ENCODE measurements at regions not wholly inside any gene's neighbourhood (a gene's known extent, or its start where the extent isn't known, plus 50 kb on each side); places are given as distances from the start of the nearest gene placed in this dataset.
"Not testable (repeated sequence)": the region's sequence is repeated elsewhere in the genome, so short reads cannot be mapped to it uniquely, and the experiment has no call there.

GRCh38 chr10:4283846-4284610 lies 499.0 kb upstream of the KLF6 start:
- no peak for DNase-seq (ENCODE audit: extremely low read depth, low read depth)

- no peak for DNase-seq (ENCODE audit: extremely low read depth, low read depth)
These were observed 497.5 kb upstream of the KLF6 start for GRCh38 chr10:4282496-4282895.

- DNase-seq (ENCODE audit: extremely low read depth, low read depth) = no peak
These were observed 496.3 kb upstream of the KLF6 start for GRCh38 chr10:4281190-4281825.

GRCh38 chr10:4280461-4281189 lies 495.6 kb upstream of the KLF6 start:
- no peak for DNase-seq (ENCODE audit: extremely low read depth, low read depth)

- DNase-seq (ENCODE audit: extremely low read depth, low read depth) = no peak
These were observed 494.6 kb upstream of the KLF6 start for GRCh38 chr10:4279655-4280054.

GRCh38 chr10:4278186-4278585 lies 493.2 kb upstream of the KLF6 start:
- DNase-seq (ENCODE audit: extremely low read depth, low read depth) = no peak

- DNase-seq (ENCODE audit: extremely low read depth, low read depth) = no peak
These were observed 491.1 kb upstream of the KLF6 start for GRCh38 chr10:4276151-4276550.

- not testable (repeated sequence) for DNase-seq (ENCODE audit: extremely low read depth, low read depth)
These were observed 489.7 kb upstream of the KLF6 start for GRCh38 chr10:4274671-4275070.

GRCh38 chr10:4271193-4271592 lies 486.2 kb upstream of the KLF6 start:
- no peak for DNase-seq (ENCODE audit: extremely low read depth, low read depth)

- peak; percentile 21 for DNase-seq (ENCODE audit: extremely low read depth, low read depth)
These were observed 485.1 kb upstream of the KLF6 start for GRCh38 chr10:4270116-4270515.

GRCh38 chr10:4268490-4268889 lies 483.5 kb upstream of the KLF6 start:
- not testable (repeated sequence) for DNase-seq (ENCODE audit: extremely low read depth, low read depth)

- no peak for DNase-seq (ENCODE audit: extremely low read depth, low read depth)
These were observed 482.2 kb upstream of the KLF6 start for GRCh38 chr10:4267086-4267773.

- no peak for DNase-seq (ENCODE audit: extremely low read depth, low read depth)
These were observed 481.5 kb upstream of the KLF6 start for GRCh38 chr10:4266416-4267085.

- no peak for DNase-seq (ENCODE audit: extremely low read depth, low read depth)
These were observed 481.0 kb upstream of the KLF6 start for GRCh38 chr10:4265964-4266363.

- no peak for DNase-seq (ENCODE audit: extremely low read depth, low read depth)
These were observed 479.3 kb upstream of the KLF6 start for GRCh38 chr10:4264209-4264865.

GRCh38 chr10:4263601-4263921 lies 478.6 kb upstream of the KLF6 start:
- DNase-seq (ENCODE audit: extremely low read depth, low read depth) = no peak

- no peak for DNase-seq (ENCODE audit: extremely low read depth, low read depth)
These were observed 478.0 kb upstream of the KLF6 start for GRCh38 chr10:4262870-4263600.

- DNase-seq (ENCODE audit: extremely low read depth, low read depth) = no peak
These were observed 477.4 kb upstream of the KLF6 start for GRCh38 chr10:4262449-4262848.

GRCh38 chr10:4260483-4261124 lies 475.6 kb upstream of the KLF6 start:
- no peak for DNase-seq (ENCODE audit: extremely low read depth, low read depth)

Measured in NCI-H460 (cell line).